ENCODE measurements at regions not wholly inside any gene's neighbourhood (a gene's known extent, or its start where the extent isn't known, plus 50 kb on each side); places are given as distances from the start of the nearest gene placed in this dataset.

DNA sequence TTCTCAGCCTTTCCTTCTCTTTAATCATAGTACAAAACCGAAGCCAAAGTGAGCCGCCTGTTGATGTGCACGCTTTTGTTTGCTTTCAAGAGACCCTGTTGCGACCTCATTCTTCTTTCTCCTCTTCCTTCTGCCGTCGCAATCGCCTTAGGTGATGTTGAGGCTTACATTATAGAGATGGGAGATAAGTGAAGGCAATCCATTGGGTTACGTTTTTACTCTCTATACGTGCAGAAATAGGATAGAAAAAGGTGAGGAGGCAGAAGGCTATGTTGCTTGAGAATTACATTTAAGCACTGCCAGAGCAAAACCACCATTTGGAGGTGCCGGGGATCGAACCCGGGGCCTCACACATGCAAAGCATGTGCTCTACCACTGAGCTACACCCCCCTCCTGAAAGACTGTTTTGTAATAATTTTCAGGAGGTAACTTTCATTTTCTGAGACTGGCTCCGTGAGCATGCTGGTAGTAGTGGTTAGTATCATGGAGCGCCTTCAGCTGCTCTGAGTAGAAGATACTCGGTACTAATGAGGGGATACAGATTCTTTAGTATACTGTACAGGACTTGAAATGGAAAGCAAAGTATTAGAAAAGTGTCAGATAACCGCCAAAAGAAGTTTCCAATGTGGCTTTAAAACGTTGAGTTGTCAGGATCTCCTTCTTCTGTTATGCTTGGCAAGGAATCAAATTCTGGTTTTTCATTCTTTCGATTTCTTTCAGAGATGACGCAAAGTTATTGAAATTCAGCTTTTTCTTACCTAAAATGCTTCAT lies 165.6 kb downstream of the TRIM27 start:
- no peaks in the 10 kb centered on the region for H3K9me3 Mint-ChIP-seq (ENCODE audit: low read depth)
- no peak overlapping the region for H3K4me3 Mint-ChIP-seq (ENCODE audit: low read depth)
- H3K27me3 Mint-ChIP-seq: peaks cover 69% of the 10 kb centered on the region
- TF ChIP-seq CTCF (IDR thresholded peaks at IDR 0.05; ENCODE audit: unreplicated experiment): no peak
- no peak for DNase-seq (ENCODE audit: low spot score, unreplicated experiment)
- no peaks in the 10 kb centered on the region for H3K4me1 Mint-ChIP-seq (ENCODE audit: low read depth)
- no peaks in the 10 kb centered on the region for H3K36me3 Mint-ChIP-seq (ENCODE audit: insufficient read depth)
- H3K27ac Mint-ChIP-seq: no peak overlapping the region

- H3K9me3 Mint-ChIP-seq (ENCODE audit: low read depth): no peaks in the 10 kb centered on the region
- H3K27ac Mint-ChIP-seq: no peak overlapping the region
- peaks cover 75% of the 10 kb centered on the region for H3K27me3 Mint-ChIP-seq
- H3K4me3 Mint-ChIP-seq (ENCODE audit: low read depth): no peak overlapping the region
- H3K36me3 Mint-ChIP-seq (ENCODE audit: insufficient read depth): no peaks in the 10 kb centered on the region
- DNase-seq (ENCODE audit: low spot score, unreplicated experiment): no peak
- no peaks in the 10 kb centered on the region for H3K4me1 Mint-ChIP-seq (ENCODE audit: low read depth)
- TF ChIP-seq CTCF (IDR thresholded peaks at IDR 0.05; ENCODE audit: unreplicated experiment): no peak
Measured at GRCh38 chr6:28758818-28759235, 165.0 kb downstream of the TRIM27 start.

- H3K4me3 Mint-ChIP-seq (ENCODE audit: low read depth): no peak overlapping the region
- TF ChIP-seq CTCF (IDR thresholded peaks at IDR 0.05; ENCODE audit: unreplicated experiment): no peak
- peaks cover 87% of the 10 kb centered on the region for H3K27me3 Mint-ChIP-seq
- H3K4me1 Mint-ChIP-seq (ENCODE audit: low read depth): peaks cover 13% of the 10 kb centered on the region
- H3K9me3 Mint-ChIP-seq (ENCODE audit: low read depth): no peaks in the 10 kb centered on the region
- no peaks in the 10 kb centered on the region for H3K36me3 Mint-ChIP-seq (ENCODE audit: insufficient read depth)
- H3K27ac Mint-ChIP-seq: no peak overlapping the region
- DNase-seq (ENCODE audit: low spot score, unreplicated experiment): no peak
Measured at GRCh38 chr6:28764014-28764723, 159.6 kb downstream of the TRIM27 start.

DNA sequence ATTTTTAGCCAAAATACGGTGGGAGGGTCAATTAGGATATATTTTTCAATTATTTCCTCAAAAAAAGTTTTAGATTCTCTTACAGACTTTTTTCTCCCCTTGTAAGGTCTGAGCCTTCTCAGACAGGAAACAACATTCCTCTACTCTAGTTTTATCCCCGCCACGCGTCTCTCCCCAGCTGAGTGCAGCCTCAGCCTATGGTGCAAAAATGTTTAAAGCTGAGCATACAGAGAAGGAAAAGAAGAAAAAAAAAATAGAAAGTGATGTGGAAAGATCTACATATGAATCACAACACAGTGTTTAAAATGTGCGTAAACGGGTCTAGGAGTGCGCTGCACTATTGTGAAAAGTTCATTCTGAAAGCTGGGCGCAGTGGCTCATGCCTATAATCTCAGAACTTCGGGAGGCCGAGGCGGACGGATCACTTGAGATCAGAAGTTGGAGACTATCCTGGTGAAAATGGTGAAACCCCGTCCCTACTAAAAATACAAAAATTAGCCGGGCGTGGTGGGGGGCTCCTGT lies 159.0 kb downstream of the TRIM27 start:
- no peak for DNase-seq (ENCODE audit: low spot score, unreplicated experiment)
- H3K27me3 Mint-ChIP-seq: peaks cover 89% of the 10 kb centered on the region
- no peak for TF ChIP-seq CTCF (IDR thresholded peaks at IDR 0.05; ENCODE audit: unreplicated experiment)
- H3K4me3 Mint-ChIP-seq (ENCODE audit: low read depth): peak overlapping the region; percentile 53
- H3K9me3 Mint-ChIP-seq (ENCODE audit: low read depth): no peaks in the 10 kb centered on the region
- H3K4me1 Mint-ChIP-seq (ENCODE audit: low read depth): peaks cover 15% of the 10 kb centered on the region
- H3K36me3 Mint-ChIP-seq (ENCODE audit: insufficient read depth): no peaks in the 10 kb centered on the region
- H3K27ac Mint-ChIP-seq: no peak overlapping the region

DNA sequence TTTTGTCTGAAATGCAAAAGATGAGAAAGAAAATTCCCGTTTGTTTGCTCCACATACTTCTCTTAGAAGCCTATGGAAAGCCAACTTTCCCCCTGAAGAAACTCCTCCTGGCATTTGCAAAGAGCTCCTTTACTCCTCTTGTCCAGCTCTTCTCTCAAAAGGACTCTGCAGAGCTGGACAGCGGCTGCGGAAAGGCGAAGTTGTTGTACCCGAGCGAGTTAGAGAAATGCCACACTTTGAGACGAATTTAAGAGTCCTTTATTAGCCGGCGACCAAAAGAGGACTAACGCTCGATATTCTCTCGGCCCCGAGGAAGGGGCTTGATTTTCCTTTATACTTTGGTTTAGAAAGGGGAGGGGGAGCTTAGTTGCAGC lies 157.8 kb downstream of the TRIM27 start:
- no peaks in the 10 kb centered on the region for H3K9me3 Mint-ChIP-seq (ENCODE audit: low read depth)
- H3K27me3 Mint-ChIP-seq: peaks cover 90% of the 10 kb centered on the region
- no peak overlapping the region for H3K4me3 Mint-ChIP-seq (ENCODE audit: low read depth)
- no peak for DNase-seq (ENCODE audit: low spot score, unreplicated experiment)
- no peak overlapping the region for H3K27ac Mint-ChIP-seq
- peaks cover 18% of the 10 kb centered on the region for H3K4me1 Mint-ChIP-seq (ENCODE audit: low read depth)
- TF ChIP-seq CTCF (IDR thresholded peaks at IDR 0.05; ENCODE audit: unreplicated experiment): no peak
- no peaks in the 10 kb centered on the region for H3K36me3 Mint-ChIP-seq (ENCODE audit: insufficient read depth)
